GM18526 (cell line): ENCODE measurements at regions not wholly inside any gene's neighbourhood (a gene's known extent, or its start where the extent isn't known, plus 50 kb on each side); places are given as distances from the start of the nearest gene placed in this dataset.

Experiments
- POLR2A ChIP-seq: IDR thresholded peaks from 3 replicates; pipeline ENCODE4 v1.6.1; 2011; ENCODE audit not compliant: insufficient read length; ENCODE audit errors: extremely low read depth

DNA sequence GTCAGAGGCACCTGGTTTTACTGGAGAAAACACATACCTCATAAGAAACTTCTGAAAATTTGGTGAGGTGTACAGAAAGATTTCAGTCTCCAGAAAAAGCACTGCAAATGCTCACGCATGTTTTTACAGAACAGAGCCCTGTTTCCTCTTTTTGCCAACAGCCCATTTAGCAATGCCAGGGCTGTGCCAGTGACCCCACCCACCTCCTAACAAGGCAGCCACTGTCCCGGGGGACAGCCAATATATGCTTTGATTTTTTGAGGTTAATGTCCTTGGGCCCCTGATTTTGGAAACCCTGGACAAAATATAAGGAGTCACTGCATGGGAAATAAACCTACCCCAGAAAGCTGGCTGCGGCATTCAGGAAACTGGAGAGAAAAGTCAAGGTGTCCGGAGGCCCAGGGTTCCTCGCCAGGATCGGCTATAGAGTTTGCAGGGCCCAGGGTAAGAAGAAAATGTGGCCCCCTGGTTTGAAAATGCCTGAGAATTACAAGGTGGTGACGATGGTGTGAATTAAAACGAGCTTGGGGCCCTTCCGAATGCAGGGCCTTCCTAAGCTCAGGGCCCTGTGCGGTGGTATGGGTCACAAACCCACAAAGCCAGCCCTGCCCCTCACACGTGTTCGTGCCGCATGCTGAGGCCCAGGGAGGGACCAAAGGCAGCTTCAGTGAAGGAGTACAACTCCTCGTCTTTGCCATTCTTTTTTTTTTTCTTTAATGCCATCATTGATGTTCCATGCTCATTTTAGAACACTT, 71.1 kb upstream of the WNT7B start:
- TF ChIP-seq POLR2A = no peak

DNA sequence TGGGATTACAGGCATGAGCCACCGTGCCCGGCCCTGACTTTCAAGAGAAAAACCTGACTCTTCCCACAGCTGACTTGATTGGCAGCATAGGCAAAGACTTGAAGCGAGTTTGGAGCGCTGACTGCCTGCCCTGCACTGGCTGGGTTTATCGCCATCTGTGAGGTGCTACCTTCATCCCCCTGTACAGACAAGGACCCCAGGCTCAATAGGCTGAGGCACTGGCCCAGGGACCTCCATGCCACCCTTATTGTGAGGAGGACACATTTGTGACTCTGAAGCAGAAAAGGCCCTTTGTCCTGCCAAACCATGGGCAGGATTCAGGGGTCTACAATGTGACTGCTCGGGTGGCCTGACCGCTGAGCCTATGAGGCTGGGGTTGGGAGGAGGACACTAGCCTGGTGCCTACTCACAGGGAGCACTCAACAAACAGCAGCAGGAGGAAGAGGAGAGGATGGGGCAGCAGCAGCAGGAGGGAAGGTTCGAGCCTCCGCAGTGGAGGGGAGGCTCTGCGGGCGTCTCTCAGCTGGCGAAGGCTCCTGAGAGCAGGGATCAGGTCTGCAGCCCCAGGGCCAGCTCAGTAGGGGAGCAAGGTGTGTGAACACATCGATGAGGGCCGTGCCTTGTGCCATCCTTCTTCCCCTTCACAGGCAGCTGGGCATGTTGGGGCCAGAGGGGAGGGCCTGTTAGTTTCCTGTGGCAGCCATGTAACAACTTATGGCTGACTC, 72.9 kb upstream of the WNT7B start:
- TF ChIP-seq POLR2A = no peak

DNA sequence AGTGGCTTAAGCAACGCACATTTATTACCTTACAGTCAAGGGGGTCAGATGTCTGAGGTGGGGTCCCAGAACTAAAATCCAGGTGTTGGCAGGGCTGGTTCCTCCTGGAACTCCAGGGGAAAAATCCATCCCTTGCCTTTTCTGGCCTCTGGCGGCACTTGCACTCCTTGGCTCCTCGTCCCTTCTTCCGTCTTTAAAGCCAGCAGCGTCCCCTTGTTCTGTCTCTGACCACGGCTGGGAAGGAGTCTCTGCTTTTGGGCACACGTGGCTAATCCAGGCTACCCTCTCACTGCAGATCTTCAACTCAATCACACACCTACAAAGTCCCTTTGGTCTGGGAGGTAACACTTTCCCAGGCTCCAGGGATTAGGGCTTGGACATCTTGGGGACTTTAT, 73.5 kb upstream of the WNT7B start:
- TF ChIP-seq POLR2A = no peak

DNA sequence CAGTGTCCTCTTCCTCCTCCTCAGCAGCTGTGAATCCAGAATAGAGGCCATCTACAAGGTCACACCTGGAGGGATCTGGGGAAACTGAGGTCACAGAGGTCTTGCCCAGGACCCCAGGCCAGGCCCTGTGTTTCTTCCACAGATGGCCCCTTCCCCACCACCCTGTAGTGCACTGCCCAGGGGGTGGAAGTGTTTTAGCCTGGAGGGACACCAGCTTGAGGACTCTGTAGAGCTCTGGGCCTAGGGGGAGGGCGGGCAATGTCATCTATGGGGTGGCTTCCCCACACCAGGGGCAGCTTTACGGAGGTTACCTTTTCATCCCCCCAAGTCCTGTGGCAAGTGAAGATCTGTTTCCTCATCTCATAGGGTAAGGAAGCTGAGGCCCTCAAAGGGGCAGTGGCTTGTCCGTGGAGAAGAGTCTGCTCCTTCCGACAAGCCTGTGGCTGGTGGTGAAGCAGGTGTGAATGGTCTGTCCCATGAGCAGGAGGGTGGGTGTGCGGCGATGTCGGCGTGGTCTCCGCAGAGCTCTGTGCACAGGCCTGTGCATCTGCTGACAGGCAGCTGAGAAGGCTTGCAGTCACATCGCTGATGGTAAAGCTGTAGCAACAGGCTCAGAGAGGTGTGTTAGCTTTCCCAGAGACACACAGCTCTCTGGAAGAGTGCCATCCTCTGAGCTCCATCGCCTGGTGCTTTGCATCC, 74.1 kb upstream of the WNT7B start:
- TF ChIP-seq POLR2A = no peak

DNA sequence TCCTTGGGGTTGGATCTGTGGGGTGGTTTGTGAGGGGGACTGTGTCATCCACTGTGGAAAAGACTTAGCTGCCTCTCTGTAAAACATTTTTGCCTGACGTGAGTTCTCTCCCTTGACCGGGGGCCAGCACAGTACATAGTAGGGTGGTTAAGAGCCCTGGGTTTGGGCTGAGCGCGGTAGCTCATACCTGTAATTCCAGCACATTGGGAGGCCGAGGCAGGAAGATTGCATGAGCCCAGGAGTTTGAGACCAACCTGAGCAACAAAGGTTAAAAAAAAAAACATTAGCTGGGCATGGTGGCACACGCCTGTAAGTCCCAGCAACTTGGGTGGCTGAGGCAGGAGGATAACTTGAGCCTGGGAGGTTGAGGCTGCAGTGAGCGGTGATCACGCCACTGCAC, 74.7 kb upstream of the WNT7B start:
- no peak for TF ChIP-seq POLR2A

DNA sequence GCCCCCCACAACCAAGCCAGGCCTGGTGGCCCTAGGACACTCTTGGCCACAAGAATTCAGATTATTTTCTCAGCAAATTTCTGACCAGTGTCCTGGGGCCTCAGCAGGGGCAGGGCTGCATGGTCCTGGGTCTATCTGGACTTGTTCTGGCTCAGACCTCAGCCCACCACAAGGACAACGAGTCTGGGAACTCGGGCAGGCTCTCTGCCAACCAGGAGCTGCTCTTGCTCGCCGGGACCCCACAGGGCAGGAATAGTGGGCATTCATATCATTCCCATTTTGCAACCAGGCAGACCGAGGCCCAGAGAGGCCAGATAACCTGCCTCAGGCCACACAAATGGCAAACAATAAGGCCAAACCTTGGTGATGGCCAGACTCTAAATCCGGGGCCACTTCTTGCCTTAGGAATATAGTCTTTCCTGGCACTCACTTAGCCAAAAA, 75.4 kb upstream of the WNT7B start:
- TF ChIP-seq POLR2A = no peak

DNA sequence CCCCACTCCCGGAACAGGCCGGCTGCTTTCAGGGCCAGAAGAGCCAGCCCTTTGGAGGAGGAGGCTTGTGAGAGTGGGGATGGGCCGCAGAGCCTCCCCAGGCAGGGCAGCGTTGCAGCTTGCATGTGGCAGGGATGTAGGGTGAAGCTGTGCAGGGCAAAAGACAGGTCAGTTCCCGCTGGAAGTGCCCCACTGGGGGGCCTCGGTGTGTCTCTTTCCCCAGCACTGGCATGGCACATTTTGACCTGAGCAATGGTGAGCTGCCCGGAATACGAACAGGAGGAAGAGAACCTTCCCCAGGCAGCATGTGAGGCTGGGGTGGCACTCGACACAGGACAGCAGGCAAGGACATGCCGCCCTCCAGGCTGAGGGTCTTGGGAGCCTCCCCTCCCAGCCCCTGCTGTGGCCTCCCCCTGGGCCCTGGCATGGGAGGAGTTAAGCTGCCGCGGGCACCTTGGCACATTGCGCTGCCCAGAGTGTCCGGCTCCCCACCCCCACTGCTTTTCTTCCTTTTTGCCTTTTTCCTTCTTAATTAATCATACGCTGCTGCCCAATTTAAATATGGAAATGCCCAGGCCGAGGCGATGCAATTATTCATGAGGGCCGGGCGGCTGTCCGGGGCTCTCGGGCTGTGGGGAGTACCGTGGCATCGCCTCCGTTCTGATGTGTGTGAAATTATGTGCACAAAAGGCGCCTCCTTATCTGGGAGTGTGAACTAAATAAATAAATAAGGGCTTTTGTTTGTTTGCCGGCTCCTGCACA, 76.0 kb upstream of the WNT7B start:
- no peak for TF ChIP-seq POLR2A

DNA sequence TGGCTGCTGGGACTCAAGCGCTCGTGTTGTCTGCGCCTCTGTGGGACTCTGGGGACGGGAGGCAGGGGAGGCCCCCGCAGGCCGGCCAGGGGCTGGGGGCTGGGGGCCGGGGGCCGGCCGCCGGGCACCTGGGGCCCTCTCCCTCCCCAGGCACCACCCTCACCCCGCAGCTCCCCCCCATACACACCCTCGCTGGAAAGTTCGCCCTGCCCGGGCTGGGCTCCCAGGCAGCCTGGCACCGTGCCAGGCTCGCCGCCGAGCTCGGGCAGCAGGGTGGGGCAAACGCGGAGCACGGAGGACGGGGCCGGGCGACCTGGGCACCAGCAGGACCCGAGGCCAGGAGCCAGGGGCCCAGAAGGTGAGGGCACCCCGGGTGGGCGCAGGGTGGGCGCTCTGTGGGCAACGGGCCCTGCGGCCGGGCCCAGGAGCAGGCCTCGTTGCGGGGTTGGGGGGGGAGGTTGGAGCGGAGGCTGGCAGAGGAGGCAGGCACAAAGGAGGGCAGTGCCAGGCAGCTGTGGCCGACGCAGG, 76.7 kb upstream of the WNT7B start:
- TF ChIP-seq POLR2A = no peak

DNA sequence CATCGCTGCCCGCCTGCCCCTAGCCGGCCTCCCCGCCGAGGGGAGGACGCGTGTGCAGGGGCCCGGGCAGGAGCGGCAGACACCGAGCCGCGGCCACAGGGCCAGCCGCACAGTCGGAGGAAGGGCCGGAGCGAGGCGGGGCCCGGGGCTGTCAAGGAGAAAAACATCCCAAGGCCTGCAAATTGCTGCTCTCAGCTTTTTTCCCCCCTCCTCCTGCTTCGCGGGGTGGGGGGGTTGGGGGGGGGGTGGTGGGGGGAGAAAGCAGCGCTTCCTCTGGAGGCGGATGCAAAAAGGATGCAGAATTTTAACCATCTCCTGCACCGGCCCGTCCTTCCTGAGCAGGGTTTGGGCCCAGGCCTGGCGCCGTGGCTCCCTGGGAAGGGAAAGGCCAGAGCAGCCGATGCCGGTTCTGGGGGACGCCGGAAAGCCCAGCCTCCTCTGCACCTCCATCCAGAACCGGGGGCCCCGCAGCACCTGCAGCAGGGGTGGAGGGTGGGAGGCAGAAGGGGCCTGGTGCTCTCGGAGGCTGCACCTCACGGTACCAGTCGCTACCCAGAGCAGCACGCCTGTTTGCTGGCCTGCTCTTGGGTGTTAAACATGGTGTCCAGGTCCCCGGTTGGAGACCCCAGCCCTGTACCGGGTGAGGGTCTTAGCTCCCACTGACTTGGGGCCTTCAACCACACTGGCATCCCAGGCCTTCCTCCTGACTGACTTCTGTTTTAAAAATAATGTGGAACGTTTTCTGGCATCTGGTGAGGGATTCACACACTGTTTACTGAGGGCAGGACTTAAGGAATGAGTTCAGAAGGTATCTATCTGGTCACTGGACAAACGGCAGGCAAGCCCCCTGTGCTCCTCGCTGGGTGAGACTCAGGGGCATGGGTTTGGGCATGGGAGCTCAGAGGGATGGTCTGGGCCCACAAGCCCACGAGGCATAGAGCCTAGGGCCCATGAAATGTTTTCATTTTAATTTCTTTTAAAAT, 77.4 kb upstream of the WNT7B start:
- no peak for TF ChIP-seq POLR2A

DNA sequence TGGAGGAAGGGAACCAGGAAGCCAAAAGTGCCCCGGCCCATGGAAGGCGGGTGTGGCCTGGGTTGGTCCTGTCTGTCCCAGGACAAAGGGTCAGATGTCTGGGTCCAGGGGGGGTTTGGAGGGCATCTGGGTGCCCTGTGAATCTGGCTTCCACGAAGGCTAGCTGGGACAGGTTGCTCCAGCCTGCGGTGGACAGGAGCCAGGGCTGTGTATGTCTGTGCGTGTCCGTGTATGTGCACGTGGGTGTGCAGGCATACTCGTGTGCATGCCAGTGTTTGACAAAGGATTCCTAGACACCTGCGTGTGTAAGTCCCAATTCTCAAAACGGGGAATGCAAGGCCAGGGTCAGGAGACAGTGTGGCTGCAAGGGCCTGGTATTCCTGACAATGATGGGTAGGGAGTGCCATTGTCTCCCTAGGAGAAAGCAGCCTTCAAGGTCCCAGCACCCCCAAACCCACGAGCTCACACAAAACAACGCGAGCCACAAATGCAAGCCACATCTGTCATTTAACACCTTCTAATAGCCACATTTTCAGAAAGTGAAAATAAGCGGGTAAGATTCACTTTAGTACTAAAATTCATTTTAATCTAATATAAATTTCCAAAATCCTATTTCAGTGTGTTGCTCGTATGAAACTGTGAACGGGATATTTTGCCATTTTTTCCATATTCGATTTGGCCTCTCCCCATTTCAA, 78.4 kb upstream of the WNT7B start:
- TF ChIP-seq POLR2A = no peak

DNA sequence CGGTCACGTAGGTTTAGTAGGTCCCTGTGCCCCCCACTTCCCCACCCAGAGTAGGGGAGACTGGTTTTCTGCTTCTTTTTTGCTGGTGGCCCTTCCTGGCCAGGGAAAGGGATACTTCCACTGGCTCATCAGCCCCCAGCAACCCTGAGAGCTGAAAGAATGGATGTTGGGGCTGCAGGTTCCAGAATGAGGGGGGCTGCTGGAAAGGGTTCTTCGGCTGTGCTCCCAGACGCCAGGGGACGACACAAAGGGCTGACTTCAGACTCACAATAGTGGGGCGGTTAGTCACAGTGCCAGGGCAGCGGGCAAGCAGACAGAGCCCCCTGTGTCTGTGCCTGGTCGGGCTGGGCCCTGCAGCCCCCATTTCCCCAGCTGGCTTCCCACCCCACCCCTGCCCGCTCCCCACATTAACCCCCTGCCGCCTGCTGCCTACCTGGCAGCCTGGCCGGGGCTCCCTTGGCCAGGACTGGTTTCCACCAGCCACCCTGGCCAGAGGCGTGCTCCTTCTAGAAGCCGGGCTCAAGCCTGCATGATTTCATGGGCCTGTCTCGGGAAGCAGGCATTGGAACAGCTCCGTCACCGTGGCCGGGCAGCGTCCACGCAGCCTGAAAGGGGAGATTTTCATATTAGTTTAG, 79.1 kb upstream of the WNT7B start:
- no peak for TF ChIP-seq POLR2A

DNA sequence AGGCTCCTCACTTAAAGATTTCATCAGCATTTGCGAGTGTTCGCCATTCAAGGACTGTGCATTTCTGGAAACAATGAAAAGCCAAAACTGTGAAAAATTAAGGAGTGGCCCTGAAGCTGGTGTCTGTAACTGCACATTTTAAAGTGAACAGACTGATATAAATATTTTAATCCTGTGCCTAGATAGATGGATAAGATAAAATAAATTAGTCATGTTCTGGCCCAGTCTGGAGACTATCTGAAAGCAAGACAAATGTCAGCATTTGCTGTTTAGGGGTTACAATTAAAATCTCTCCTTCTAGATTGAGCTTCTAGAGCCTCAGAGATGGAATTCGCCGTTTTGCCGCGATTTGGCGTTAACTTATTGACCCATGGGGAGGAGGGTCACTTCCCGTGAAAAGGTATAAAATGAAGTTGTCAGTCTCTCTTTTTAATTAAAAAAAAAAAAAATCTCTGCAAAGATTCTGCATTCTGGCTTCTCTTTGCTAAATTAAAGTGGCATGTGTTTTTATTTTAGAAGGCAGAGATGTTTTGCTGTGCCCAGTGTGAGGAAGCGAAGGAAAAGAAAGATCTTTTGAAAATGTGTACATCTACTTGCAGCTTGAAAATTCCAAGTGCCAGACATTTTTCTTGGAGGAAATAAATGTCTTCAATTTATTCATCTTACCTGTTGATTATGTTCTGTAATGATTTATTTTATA, 79.7 kb upstream of the WNT7B start:
- no peak for TF ChIP-seq POLR2A
